Spleen (tissue), 7 donors: ENCODE measurements at regions not wholly inside any gene's neighbourhood (a gene's known extent, or its start where the extent isn't known, plus 50 kb on each side); places are given as distances from the start of the nearest gene placed in this dataset.
A peak's percentile ranks its signal among the peaks of the same experiment; 100 is the strongest.

Experiments used
- CTCF ChIP-seq, 11 experiments: fragments of 200-600 bp in 7 of 11; fragments of 450-650 bp in 4 of 11; sonication (generic) in 4 of 11; IDR thresholded peaks in 8 of 11; conservative IDR thresholded peaks in 3 of 11; 1 replicate in 7 of 11; 2 replicates in 4 of 11; pipeline versions ENCODE4 v1.4.0 to v1.8.0; 2016 to 2021; ENCODE audit warnings: antibody characterized with exemption in 11 of 11, inconsistent platforms in 4 of 11, mild to moderate bottlenecking in 1 of 11
- POLR2AphosphoS5 ChIP-seq, 3 donors: sonication (generic); formaldehyde crosslinking; IDR thresholded peaks; one replicate each; pipeline ENCODE4 v1.5.1; 2017; ENCODE audit warnings: antibody characterized with exemption in 3 of 3
- donor health status: DM: no; HTN: no; CAD: no; lungs with moderate emphysema.
- donor health status: DM: no; HTN: no; CAD: no.
- donor health status: DM: no; HTN: no; CAD: no.

DNA sequence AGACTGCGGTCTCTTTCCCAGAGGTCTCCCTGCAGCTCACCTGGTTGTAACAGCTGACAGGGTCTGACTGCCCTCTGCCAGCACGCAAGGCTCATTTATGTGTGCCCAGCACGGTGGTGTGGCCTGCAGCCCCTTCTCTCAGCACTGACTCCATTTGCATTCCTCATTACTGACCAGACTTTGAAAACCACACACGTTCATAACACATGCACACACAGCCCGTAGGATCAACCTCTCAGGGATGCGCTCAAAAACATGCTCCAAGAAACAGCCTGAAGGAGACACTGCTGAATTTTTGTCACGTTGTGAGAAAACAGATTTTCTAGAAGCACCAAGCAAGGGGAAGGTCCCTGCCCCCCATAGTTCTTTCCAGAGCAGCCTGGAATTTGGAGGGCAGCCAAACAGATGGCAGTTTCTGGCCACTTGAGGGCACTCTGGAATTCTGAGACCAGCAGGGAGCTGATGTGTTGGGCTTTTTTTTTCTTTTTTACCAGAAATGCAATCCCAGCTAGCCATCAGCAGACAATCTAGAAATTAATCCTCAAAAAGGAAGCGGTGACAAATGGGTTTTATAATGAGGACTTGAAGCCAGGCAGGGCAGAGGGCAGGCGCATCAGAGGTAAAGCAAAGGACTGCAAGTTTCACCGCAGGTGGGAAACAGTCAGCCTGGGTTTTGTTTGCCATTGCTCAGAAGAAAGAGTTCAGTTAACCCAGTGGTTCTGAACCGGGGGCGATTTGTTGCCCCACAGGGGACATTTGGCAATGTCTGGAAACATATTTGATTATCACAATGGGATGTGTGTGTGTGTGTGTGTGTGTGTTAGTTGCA, 170.5 kb upstream of the PROK2 start:
- TF ChIP-seq CTCF (IDR thresholded peaks at IDR 0.05 in 8 of 11, conservative IDR thresholded peaks at IDR 0.05 in 3 of 11) (peak; percentile 50 to 77 (median 65)), POLR2AphosphoS5 (IDR thresholded peaks at IDR 0.05) (peak in 1 of 3 donors; percentile 80)
